ENCODE measurements at regions not wholly inside any gene's neighbourhood (a gene's known extent, or its start where the extent isn't known, plus 50 kb on each side); places are given as distances from the start of the nearest gene placed in this dataset.
"Not testable (repeated sequence)": the region's sequence is repeated elsewhere in the genome, so short reads cannot be mapped to it uniquely, and the experiment has no call there.

DNA sequence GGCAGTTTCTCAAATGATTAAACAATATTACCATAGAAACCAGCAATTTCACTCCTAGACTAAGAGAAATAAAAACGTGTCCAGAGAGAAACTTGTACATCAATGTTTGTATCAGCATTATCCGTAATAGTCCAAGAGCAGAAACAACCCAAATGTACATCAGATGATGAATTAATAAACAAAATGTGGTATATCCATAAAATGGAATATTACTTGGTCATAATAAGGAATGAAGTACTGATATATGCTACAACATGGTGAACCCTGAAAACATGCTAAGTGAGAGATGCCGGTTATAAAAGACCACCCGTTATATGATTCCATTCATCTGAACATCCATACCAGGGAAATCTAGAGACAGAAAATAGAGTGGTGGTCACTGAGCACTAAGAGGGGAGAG is 167.3 kb upstream of the KCTD7 start:
- not testable (repeated sequence) for H3K36me3 ChIP-seq (ENCODE audit: control insufficient read depth, insufficient read depth, low read length); H3K4me3 ChIP-seq (ENCODE audit: low read length); H3K27me3 ChIP-seq (ENCODE audit: control insufficient read depth, insufficient read depth, low read length); H3K27ac ChIP-seq (ENCODE audit: low read depth, low read length); H3K4me1 ChIP-seq (ENCODE audit: control insufficient read depth, insufficient read depth, low read length); H3K9ac ChIP-seq (ENCODE audit: low read length)

DNA sequence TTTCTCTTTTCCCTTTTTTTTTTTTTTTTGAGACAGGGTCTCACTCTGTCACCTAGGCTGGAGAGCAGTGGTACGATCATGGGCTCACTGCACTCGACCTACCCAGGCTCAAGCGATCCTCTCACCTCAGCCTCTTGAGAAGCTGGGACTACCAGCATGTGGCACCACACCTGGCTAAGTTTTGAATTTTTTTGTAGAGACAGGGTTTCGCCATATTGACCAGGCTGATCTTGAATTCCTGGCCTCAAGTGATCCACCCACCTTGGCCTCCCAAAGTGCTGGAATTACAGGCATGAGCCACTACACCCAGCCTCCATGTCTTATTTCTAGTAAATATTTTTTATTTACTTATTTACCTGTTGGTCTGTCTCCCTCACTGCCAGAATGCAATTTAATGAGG is 165.8 kb upstream of the KCTD7 start:
- not testable (repeated sequence) for H3K4me1 ChIP-seq (ENCODE audit: control insufficient read depth, insufficient read depth, low read length); H3K36me3 ChIP-seq (ENCODE audit: control insufficient read depth, insufficient read depth, low read length); H3K4me3 ChIP-seq (ENCODE audit: low read length); H3K27me3 ChIP-seq (ENCODE audit: control insufficient read depth, insufficient read depth, low read length); H3K27ac ChIP-seq (ENCODE audit: low read depth, low read length); H3K9ac ChIP-seq (ENCODE audit: low read length)

DNA sequence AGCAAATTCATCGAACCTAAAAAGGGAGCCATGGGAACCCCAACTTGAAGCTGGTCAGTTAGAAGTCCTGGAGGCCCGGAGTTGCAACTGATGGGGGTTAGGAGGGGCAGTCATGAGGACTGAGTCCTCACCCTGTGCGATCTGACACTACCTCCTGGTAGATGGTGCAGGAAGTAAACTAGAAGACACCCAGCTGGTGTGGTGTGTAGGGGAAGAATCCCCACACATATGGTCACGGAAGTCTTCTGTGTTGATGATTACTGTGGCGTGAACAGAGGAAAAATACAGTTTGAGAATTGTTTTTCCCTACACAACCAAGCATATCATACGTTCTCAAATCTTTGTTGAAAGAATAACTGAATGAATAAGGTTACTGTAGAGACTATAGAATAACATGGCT is 164.6 kb upstream of the KCTD7 start:
- Histone ChIP-seq H3K36me3 (ENCODE audit: control insufficient read depth, insufficient read depth, low read length) (no peaks in the 10 kb centered on the region), H3K4me1 (ENCODE audit: control insufficient read depth, insufficient read depth, low read length) (no peaks in the 10 kb centered on the region), H3K27ac (ENCODE audit: low read depth, low read length) (no peak overlapping the region), H3K9ac (ENCODE audit: low read length) (no peak overlapping the region), H3K4me3 (ENCODE audit: low read length) (no peak overlapping the region), H3K27me3 (ENCODE audit: control insufficient read depth, insufficient read depth, low read length) (no peaks in the 10 kb centered on the region)

DNA sequence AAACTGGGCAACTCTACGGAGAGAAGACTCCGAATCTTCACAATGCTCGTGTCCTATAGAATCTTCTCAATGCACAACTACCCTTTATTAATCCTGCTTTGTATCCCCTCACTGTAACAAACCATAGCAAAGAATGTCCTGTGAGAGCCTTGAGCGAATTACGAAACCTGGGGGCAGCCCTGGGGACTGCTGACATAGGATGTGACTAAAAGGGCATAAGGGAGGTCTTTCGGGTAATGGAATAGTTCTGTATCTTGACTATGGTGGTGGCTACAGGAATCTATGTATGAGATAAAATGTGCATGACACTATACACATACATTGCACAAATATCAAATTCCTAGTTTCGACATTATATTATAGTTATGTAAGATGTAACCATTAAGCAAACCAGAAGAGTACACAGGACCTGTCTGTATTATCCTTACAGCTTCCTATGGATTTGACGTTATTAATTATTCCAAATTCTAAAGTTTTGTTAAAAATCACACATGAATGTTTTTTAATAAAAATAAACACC is 162.5 kb upstream of the KCTD7 start:
- Histone ChIP-seq H3K4me1 (ENCODE audit: control insufficient read depth, insufficient read depth, low read length) (no peaks in the 10 kb centered on the region), H3K27me3 (ENCODE audit: control insufficient read depth, insufficient read depth, low read length) (no peaks in the 10 kb centered on the region), H3K36me3 (ENCODE audit: control insufficient read depth, insufficient read depth, low read length) (no peaks in the 10 kb centered on the region), H3K27ac (ENCODE audit: low read depth, low read length) (no peak overlapping the region), H3K9ac (ENCODE audit: low read length) (no peak overlapping the region), H3K4me3 (ENCODE audit: low read length) (no peak overlapping the region)

DNA sequence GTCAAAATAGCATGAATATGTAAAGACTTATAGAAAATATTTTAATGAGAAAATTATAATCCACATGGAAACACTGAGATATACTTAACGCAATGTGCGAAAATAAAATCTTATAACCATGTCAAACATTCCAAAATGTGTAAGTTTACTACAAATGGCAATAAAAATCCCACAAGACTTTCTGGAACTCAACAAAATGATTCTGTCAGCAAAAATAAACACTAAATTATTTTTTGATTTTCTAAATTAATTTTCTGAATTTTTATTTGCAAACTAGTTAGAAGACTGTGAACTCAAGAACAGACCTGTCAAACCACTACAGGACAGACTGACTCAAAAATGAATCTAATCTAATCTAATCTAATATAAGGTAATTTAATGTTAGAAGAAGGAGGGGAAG is 160.8 kb upstream of the KCTD7 start:
- Histone ChIP-seq H3K9ac (ENCODE audit: low read length) (no peak overlapping the region), H3K4me3 (ENCODE audit: low read length) (no peak overlapping the region), H3K4me1 (ENCODE audit: control insufficient read depth, insufficient read depth, low read length) (no peaks in the 10 kb centered on the region), H3K27ac (ENCODE audit: low read depth, low read length) (no peak overlapping the region), H3K36me3 (ENCODE audit: control insufficient read depth, insufficient read depth, low read length) (no peaks in the 10 kb centered on the region), H3K27me3 (ENCODE audit: control insufficient read depth, insufficient read depth, low read length) (no peaks in the 10 kb centered on the region)

DNA sequence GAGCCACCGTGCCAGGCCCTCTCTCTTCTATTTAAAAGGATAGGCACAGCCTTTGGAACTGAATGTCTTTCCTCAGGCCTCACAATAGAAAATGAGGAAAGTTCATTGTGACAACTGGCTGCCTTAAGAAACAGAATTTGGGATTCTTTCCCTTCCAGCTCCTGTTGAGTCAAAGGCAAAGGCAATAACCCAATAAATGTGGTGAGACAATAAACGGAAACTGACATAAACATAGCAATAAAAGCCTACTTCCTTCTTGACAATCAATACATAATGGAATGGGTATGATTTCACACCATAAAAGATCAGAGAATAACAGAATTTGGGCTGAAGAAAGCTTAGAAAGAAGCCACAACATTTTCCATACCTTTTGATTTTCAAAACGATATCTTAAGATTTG is 155.6 kb upstream of the KCTD7 start:
- not testable (repeated sequence) for H3K27ac ChIP-seq (ENCODE audit: low read depth, low read length); H3K4me3 ChIP-seq (ENCODE audit: low read length); H3K36me3 ChIP-seq (ENCODE audit: control insufficient read depth, insufficient read depth, low read length); H3K27me3 ChIP-seq (ENCODE audit: control insufficient read depth, insufficient read depth, low read length); H3K4me1 ChIP-seq (ENCODE audit: control insufficient read depth, insufficient read depth, low read length); H3K9ac ChIP-seq (ENCODE audit: low read length)

DNA sequence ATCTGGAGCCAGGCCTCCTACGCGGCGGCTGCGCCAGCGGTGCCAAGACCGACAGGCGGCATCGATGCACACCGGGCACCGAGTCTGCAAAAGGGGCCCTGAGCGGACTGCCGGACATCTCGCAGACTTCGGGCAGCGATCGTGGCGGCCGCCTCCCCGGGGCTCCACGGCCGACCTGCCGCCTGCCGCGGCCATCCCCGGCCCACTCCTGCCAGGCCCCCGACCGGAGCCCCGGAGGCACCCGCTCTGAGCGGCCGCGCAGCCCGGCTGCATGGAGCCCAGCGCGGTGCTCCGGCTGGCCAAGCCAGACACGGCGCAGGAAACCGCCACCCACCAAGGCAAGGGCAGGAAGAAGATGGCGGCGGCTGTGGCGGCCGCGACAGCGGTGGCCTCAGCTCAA is 154.2 kb upstream of the KCTD7 start:
- Histone ChIP-seq H3K27me3 (ENCODE audit: control insufficient read depth, insufficient read depth, low read length) (no peaks in the 10 kb centered on the region), H3K36me3 (ENCODE audit: control insufficient read depth, insufficient read depth, low read length) (no peaks in the 10 kb centered on the region), H3K9ac (ENCODE audit: low read length) (no peak overlapping the region), H3K27ac (ENCODE audit: low read depth, low read length) (no peak overlapping the region), H3K4me3 (ENCODE audit: low read length) (no peak overlapping the region), H3K4me1 (ENCODE audit: control insufficient read depth, insufficient read depth, low read length) (no peaks in the 10 kb centered on the region)

DNA sequence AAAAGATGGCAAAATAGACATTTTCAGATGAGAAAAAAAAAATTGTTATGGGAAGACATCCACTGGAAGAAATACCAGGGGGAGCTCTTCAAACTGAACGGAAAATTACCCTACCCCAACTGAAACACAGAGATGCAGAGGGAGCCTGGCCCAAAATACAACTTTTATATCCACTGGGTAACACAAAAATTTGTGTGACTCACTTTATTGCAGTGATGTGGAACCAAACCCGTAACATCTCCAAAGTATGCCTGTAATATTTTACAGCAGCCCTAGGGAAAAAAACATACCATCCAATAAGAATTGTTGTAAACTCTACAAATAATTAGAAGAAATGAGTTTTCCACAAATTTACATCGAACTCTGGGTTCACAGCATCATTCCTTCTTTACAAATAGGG is 152.6 kb upstream of the KCTD7 start:
- H3K36me3 ChIP-seq (ENCODE audit: control insufficient read depth, insufficient read depth, low read length); H3K27ac ChIP-seq (ENCODE audit: low read depth, low read length); H3K4me1 ChIP-seq (ENCODE audit: control insufficient read depth, insufficient read depth, low read length); H3K9ac ChIP-seq (ENCODE audit: low read length); H3K27me3 ChIP-seq (ENCODE audit: control insufficient read depth, insufficient read depth, low read length); H3K4me3 ChIP-seq (ENCODE audit: low read length): not testable (repeated sequence)

DNA sequence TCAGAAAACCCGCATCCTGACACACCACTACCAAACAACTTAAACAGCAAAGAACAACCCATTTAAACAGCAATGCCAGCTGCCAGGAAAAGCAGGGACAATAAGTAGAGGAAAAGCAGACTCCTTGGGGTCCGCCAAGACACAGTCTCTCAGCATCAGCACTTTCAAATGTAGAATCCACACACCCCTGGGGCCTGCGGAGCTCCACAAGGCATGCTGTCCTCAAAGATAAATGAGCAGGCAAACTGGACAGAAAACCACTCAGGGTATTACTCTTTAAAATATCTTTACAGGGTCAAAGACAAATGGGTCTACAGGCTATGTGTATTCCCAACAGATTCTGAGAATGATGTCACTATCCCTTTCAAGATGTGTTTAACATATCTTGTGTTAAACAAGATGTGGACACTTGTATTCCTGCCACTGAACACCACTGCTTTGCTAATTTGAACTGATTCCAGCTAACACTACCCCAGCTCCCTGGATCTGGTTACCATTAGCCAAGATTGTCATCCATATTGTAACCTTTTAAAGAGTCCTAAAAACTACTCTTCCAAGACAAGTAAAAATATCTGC is 150.8 kb upstream of the KCTD7 start:
- H3K27me3 ChIP-seq (ENCODE audit: control insufficient read depth, insufficient read depth, low read length); H3K36me3 ChIP-seq (ENCODE audit: control insufficient read depth, insufficient read depth, low read length); H3K9ac ChIP-seq (ENCODE audit: low read length); H3K27ac ChIP-seq (ENCODE audit: low read depth, low read length); H3K4me1 ChIP-seq (ENCODE audit: control insufficient read depth, insufficient read depth, low read length); H3K4me3 ChIP-seq (ENCODE audit: low read length): not testable (repeated sequence)

DNA sequence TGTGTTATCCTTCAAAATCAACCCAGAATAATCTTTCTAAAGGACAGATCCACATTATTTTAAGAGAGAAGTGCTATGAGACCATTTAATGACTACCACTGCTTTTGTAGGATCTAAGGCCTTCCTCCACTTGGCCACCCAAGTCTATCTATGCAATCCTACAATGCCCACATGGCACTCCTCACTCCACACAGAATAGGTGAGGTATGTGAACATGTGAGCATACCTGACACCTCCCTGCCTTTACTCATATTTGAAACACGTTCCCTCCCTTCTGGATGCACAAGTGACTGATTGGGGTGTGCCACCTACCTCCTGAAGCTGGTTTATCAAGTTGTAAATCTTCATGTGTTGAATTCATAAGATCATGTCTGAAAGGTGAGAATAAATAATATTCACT is 147.5 kb upstream of the KCTD7 start:
- H3K36me3 ChIP-seq (ENCODE audit: control insufficient read depth, insufficient read depth, low read length); H3K9ac ChIP-seq (ENCODE audit: low read length); H3K4me3 ChIP-seq (ENCODE audit: low read length); H3K27ac ChIP-seq (ENCODE audit: low read depth, low read length); H3K4me1 ChIP-seq (ENCODE audit: control insufficient read depth, insufficient read depth, low read length); H3K27me3 ChIP-seq (ENCODE audit: control insufficient read depth, insufficient read depth, low read length): not testable (repeated sequence)

DNA sequence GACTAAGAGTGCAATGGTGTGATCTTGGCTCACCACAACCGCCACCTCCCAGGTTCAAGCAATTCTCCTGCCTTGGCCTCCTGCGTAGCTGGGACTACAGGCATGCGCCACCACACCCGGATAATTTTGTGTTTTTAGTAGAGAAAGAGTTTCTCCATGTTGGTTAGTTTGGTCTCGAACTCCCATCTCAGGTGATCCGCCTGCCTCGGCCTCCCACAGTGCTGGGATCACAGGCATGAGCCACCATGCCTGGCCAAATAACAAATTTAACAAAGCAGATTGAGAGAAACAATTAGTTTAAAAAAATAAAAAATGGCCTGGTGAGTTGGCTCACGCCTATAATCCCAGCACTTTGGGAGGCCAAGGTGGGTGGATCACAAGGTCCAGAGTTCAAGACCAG is 139.6 kb upstream of the KCTD7 start:
- H3K4me3 ChIP-seq (ENCODE audit: low read length); H3K9ac ChIP-seq (ENCODE audit: low read length); H3K27ac ChIP-seq (ENCODE audit: low read depth, low read length); H3K36me3 ChIP-seq (ENCODE audit: control insufficient read depth, insufficient read depth, low read length); H3K27me3 ChIP-seq (ENCODE audit: control insufficient read depth, insufficient read depth, low read length); H3K4me1 ChIP-seq (ENCODE audit: control insufficient read depth, insufficient read depth, low read length): not testable (repeated sequence)

DNA sequence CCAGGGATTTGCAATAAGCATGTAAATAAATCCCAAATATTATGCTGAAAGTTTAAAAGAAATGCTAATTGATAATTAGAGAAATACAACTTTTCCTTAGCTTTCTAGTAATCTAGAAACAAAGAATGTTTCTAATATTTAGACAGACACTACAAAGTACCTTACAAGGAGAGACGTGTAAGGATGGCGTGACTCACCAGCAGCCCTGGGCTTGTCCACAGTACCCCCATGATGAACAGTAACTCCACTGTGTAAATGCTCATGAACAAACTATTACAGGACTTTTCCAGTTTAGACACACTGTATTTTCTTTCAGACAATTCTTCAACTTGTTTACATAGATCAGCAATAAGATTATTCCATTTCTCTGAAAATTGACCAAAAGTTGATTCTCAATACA is 138.9 kb upstream of the KCTD7 start:
- H3K27me3 ChIP-seq (ENCODE audit: control insufficient read depth, insufficient read depth, low read length); H3K4me1 ChIP-seq (ENCODE audit: control insufficient read depth, insufficient read depth, low read length); H3K9ac ChIP-seq (ENCODE audit: low read length); H3K36me3 ChIP-seq (ENCODE audit: control insufficient read depth, insufficient read depth, low read length); H3K27ac ChIP-seq (ENCODE audit: low read depth, low read length); H3K4me3 ChIP-seq (ENCODE audit: low read length): not testable (repeated sequence)

DNA sequence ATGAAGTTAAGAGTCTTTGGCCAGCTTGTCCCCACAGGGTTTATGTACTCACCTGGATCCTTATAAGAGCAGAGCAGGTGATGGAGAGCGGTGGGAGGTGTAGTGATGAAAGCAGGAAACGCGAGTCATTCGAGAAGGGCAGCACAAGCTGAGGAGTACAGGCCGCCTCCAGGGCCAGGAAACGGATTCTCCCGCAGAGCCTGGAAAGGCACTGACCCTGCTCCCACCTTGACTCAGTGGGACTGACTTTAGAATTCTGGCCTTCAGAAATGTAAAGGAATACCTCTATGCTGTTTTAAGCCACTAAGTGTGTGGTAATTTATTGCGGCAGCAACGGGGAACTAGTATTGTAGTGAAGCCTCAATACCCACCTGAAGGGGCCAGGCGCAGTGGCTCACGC is 137.7 kb upstream of the KCTD7 start:
- H3K4me3 ChIP-seq (ENCODE audit: low read length); H3K4me1 ChIP-seq (ENCODE audit: control insufficient read depth, insufficient read depth, low read length); H3K36me3 ChIP-seq (ENCODE audit: control insufficient read depth, insufficient read depth, low read length); H3K27me3 ChIP-seq (ENCODE audit: control insufficient read depth, insufficient read depth, low read length); H3K9ac ChIP-seq (ENCODE audit: low read length); H3K27ac ChIP-seq (ENCODE audit: low read depth, low read length): not testable (repeated sequence)

Data from rectal smooth muscle tissue (tissue), 1 donor.